ENCODE measurements at regions not wholly inside any gene's neighbourhood (a gene's known extent, or its start where the extent isn't known, plus 50 kb on each side); places are given as distances from the start of the nearest gene placed in this dataset.
"Not testable (repeated sequence)": the region's sequence is repeated elsewhere in the genome, so short reads cannot be mapped to it uniquely, and the experiment has no call there.

DNA sequence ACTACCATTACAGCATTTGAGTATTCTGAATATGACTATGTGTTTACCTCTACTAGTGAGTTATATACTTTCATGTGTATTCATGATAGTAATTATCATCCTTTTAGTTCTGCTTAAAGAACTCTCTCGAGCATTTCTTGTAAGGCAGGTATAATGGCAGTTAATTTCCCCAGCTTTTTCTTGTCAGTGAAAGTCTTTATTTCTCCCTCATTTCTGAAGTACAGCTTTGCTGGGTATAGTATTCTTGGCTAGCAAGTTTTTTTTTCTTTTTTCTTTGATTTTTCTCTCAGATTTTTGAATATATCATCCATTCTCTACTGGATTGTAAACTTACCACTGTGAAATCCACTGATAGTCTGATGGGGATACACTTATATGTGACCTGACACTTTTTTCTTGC, 165.9 kb upstream of the ARHGAP5 start:
- no peak for DNase-seq (ENCODE audit: low read depth in 3 of 3)

DNA sequence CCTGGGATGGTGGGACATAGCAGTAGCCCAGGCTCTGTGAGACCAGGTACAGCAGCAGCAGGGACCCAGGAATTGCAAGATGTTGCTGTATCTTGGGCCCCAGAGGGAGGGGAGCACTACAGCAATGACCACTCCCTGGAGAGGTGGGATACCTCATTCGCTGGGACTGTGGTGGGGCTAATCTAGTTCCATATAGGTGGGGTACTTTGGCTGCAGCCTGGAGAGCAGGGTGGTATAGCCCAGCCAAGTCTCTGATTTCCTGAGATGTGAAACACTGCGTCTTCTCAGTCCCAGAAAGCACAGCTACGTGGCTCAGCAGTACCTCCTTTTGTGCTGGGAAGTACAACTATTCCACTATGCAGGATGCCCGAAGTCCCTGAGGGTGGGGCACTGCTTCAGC, 163.7 kb upstream of the ARHGAP5 start:
- no peak for DNase-seq (ENCODE audit: low read depth in 3 of 3)

DNA sequence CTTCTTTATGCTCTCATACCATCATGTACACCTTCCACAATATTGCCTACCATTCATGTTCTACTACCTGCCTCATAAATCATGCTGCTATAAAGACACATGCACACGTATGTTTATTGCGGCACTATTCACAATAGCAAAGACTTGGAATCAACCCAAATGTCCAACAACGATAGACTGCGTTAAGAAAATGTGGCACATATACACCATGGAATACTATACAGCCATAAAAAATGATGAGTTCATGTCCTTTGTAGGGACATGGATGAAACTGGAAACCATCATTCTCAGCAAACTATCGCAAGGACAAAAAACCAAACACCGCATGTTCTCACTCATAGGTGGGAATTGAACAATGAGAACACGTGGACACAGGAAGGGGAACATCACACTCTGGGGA, 158.8 kb upstream of the ARHGAP5 start:
- not testable (repeated sequence) for DNase-seq (ENCODE audit: low read depth in 3 of 3)

DNA sequence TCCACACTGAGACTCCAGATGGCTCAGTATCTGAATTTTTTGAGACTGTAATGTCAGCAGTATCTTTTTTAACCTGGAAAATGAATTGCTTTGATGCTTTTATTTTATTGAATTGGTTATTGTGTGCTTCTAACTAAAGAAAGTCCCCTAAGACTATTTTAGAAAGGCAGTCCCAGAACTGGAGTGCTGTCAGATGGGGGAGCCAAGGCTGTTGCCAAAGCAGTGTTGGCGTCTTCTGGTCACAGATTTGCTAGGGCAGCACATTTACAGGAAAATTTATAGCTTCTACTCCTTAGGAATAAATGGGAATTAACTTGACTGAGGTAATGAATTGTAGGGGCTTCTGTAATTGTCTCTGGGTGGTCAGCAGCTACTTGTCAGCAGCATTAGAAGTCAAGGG, 157.1 kb upstream of the ARHGAP5 start:
- no peak for DNase-seq (ENCODE audit: low read depth in 3 of 3)

DNA sequence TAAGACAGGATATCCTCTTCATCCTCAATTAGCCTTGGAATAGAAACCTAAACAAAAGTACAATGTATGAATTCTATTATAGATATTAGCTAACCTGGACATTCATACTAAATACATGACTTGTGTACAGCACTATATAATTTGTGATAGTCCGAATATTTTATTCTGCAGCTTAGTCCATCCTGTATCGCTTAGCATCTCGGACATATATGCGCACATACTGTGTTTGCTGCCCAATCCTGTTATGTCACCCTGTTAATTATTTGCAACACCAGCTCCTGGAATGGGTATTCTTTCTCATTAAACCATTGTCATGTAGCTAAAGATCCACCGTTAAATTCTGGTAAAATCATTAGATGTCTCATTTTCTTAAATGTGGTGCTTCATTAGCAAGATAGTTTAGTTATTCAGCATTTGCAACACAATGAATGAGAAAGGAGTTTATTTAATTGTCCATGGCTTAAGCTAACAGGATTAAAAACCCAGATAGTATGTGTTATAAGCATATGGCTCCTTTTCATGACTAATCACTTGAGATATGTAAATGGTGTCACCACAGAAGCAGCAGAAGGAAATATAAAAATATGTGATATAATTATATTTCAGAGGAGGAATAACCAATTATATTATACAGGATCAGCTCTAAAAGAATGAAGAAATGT, 156.0 kb upstream of the ARHGAP5 start:
- no peak for DNase-seq (ENCODE audit: low read depth in 3 of 3)

DNA sequence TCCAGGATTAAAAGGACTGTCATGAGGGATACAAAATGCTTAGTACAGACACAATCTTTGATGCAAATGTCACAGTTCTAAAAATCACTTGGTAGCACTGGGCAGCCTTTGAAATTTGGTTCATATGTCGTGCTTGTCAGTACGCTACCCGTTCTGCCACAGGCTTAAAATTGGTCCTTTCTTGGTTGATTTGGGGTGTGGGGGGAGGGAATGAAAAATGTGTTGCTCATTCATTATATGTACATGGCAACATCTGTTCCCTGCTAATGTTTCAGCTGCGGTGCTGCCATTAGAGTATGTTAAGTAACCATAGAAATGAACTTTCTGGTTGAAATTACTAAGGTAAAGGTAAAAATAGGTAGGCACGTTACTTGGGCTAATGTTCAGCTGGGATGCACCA, 155.4 kb upstream of the ARHGAP5 start:
- DNase-seq (ENCODE audit: low read depth in 3 of 3): no peak

DNA sequence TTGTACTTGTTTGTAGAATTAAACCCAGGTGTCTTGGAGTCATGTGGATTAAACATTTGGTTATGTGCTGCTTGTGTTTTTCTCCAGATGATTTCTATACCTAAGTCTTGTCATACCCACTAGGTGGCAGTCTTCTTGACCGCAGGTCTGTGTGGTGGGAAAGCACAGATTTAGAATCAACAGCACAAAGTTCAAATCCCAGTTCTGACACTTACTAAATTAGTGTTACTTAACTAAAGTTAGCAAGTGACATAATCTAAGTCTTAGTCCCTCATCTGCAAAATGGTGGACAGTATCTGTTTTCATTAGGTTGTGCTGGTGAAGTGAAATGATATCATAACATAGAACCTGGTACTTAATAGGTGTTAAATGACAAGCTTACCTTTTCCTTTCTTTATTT, 151.0 kb upstream of the ARHGAP5 start:
- no peak for DNase-seq (ENCODE audit: low read depth in 3 of 3)

DNA sequence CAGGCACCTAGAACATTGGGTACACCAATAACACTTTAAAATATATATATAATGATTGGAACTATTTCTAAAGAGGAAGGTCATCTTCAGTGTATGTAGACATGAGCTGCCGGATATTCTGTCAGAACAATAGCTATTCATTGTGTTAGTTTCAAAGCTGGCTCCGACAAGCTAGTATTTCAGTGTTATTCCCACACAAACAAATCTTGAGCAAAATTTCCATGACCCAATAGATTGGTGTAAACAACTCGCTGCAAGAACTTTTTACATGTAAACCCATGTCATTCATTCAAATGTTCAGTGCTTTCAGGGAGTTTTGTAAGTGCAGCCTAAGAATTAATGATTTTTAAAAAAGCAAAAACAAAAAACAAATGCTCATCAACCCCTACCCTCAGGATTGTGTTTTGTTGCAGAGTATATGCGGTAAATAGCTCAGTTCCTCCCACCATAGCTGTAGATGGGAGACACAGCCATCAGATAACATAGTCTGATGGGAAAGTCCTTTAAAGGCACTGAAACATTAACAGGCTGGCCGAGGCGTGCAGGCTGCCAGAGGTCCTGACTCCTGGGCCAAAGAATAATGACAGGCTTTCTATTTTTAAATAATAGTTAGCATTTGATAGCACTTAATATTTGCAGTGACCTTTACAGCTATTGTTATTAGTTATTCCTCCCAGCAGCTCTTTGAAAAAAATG, 150.3 kb upstream of the ARHGAP5 start:
- DNase-seq (ENCODE audit: low read depth in 3 of 3): no peak

DNA sequence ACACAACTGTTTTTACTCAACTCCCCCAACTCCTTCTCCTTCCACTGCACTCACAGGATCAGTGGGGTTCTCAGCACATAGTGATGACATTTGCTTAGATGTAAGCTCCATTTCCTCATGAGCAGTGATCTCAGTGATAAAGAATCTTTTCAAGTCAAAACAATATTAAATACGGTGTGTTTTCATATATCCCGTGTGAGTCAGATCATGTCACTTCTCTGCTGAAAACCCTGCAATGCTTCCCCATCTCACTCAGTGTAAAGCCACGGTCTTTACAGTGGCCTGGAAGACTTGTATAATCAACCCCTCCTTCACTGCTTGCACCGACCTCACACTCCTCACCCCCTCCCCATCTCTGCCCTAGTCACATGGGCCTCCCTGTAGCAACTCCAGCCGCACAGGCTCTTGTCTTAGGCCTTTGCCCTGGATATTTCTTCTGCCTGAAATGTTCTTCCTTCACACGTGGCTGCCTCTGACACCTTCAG, 149.7 kb upstream of the ARHGAP5 start:
- no peak for DNase-seq (ENCODE audit: low read depth in 3 of 3)

DNA sequence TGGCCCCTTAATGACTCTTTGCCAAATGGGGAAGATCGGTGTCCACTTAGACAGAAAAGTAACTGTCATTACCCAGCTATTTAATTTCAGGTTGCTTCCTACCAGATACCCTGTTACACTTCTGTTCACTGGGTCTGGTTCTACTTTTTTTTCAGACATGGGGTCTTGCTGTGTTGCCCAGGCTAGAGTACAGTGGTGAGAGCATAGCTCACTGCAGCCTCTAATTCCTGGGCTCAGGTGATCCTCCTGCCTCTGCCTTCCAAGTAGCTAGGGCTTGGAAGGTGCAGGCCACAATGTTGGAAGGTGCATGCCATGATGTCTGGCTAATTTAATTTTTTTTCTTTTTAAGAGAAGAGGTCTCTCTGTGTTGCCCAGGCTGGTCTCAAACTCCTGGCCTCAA, 147.0 kb upstream of the ARHGAP5 start:
- no peak for DNase-seq (ENCODE audit: low read depth in 3 of 3)

DNA sequence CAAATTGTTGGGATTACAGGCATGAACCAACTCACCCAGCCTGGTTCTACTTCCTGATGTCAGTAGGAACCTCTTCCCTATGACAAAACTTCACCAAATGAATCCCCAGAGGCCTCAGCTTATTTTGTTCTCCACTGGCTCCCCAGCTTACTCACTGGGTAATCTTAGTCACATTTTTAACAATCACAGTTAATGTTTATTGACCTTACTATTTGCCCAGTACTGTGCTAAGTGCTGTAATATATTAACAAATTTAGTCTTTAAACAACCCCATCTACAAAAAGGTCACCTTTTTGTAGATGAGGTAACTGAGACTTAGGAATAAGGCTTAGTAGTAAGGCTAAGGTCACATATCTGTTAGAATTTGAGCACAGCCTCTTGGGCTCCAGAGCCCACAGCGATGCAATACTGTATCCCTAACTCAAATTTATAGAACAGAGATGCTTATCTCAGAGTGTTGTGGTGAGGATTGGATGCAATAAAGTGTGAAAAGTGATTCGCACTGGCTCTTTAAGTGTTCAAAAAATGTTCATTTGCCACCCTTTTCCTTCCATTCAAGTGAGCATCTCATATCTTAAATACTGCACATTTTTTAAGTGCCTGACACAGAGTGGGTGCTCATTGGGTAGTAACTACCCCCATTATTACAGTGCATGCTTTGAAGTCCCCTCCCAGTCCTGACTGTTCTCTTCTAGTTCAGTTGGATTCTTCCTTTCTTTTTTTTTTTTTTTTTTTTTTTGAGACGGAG, 146.4 kb upstream of the ARHGAP5 start:
- DNase-seq (ENCODE audit: low read depth in 3 of 3): no peak

DNA sequence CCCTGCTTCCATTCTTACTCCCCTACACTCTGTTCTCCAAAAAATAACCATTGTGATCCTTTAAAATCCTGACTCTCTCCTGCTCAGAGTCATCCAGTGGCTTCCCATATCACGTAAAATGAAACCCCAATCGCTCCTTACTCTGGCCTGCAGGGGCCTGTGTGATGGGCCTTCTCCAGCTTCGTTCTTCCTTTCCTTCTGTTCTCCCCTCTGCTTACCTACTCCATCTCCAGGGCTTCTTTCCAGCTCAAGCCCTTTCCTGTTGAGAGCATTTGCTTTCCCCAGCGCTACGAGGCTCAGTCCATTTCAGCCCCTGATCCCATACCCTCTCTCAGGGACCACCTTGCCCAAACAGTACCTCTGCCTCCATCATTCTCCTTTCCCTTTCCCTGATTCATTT, 144.4 kb upstream of the ARHGAP5 start:
- no peak for DNase-seq (ENCODE audit: low read depth in 3 of 3)

DNA sequence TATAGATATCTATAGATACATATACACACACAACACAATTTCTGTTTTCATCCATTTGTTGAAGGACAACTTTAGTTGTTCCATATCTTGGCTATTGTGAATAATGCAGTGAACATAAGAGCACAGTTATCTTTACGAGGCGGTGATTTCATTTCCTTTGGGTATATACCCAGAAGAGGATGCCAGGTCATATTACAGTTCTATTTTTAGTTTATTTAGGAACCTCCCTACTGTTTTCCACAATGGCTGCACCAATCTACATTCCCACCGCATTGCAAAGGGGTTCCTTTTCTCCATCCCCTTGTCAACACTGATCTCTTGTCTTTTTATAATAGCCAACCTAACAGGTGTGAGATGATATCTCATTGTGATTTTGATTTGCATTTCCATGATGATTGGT, 143.4 kb upstream of the ARHGAP5 start:
- no peak for DNase-seq (ENCODE audit: low read depth in 3 of 3)

DNA sequence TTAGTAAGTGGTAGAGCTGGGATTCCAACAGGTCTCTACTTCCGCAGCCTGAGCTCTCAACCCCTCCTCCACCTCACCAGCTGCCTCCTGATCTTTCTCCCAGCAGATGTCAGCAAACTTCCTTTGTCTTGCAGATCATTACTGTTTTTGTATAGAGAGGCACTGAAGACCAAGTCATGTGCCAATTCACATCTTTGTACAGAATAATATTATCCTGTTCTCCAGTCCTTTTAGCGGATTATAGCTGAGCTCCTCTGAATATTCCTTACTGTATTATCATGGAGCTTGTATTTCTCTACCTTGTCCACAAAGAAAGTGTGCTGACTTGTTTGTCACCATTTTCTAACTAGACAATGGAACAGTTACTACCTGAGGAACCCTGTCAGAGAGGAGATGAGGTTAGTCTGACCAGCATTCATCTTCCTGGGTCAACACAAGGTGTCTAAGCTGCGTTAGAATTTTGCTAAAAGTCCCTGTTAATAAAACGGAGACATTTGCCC, 142.3 kb upstream of the ARHGAP5 start:
- no peak for DNase-seq (ENCODE audit: low read depth in 3 of 3)

DNA sequence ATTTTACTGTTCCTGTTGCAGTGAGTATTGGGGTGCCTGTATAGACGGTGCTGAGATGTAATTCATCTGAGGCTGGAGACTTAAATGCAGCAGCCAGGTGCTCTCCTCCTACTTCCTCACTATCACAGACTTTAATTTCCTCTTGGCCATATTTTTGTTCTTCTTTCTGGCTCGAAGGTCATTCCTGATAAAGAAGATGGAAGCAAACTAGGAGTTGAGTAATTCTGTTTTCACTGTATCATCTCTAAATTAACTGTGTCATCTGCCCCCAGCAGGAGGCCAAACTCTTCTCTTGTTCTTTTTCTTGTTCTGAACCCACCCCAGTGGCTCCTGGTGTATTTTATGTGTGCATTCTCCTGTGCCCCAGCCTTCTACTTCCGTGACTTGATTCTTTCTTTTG, 141.7 kb upstream of the ARHGAP5 start:
- no peak for DNase-seq (ENCODE audit: low read depth in 3 of 3)

DNA sequence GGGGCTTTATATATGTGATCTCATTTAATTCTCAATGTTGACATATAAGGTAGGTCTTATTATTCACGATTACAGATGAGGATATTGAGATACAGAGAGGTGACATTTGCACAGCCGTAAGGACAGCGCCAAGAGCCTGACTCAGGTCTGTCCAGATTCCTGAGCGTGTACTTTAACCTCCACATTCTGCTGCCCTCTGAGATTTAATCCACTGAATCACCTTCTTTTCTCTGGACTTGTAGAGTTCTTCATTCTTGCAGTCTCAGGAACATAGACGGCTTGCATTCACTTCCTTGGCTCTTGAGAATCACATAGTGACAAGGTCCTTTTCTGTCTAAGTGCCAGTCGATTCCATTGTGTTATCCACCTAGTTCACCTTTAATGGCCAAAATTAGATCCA, 141.0 kb upstream of the ARHGAP5 start:
- DNase-seq (ENCODE audit: low read depth in 3 of 3): no peak

DNA sequence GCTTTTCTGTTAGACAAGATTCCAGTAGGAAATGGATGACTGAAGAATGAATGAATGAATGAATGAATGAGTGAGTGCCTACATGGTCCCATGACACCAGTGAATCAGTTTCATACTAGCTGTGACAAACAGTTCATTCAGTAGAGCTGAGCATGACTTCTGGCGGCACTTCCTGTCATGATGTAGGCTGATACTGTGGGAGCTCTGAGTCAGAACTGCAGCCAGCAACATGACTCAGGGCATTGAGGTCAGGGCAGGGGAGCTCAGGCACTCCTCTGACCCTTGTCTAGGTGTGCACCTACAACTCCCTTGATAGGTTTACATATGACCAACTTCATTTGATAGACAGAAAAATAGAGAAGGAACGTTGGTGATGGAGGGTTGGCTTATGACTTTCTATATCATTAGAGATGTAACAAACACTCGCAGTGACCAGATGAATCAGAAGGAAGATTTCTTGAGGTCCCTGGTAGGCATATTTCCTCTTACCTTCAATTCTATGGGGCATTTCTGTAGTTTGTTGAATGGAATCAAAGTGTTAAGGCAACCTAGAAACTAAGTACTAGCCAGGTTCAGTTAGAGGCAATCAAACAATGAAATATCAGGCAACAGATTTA, 139.3 kb upstream of the ARHGAP5 start:
- peak; percentile 51 to 67 (median 57) for DNase-seq (ENCODE audit: low read depth in 3 of 3)

DNA sequence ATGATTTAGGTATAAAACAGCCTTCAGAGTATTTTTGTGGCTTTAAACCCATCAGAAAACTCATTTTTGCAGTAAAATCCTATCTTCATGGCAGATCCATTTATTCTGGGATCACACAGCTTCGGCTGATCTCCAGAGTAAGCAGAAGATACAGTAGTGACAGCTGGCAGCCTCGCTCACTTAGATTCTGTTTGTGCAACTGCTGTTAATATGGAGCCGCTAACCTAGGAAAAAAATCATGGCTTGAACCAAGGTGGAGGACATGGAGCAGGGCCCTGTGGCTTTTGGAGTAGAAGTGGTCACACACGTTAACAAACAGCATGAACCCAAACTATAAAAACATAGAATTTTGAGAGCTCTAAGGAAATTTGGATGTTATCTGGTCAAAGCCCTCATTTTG, 137.2 kb upstream of the ARHGAP5 start:
- no peak for DNase-seq (ENCODE audit: low read depth in 3 of 3)

DNA sequence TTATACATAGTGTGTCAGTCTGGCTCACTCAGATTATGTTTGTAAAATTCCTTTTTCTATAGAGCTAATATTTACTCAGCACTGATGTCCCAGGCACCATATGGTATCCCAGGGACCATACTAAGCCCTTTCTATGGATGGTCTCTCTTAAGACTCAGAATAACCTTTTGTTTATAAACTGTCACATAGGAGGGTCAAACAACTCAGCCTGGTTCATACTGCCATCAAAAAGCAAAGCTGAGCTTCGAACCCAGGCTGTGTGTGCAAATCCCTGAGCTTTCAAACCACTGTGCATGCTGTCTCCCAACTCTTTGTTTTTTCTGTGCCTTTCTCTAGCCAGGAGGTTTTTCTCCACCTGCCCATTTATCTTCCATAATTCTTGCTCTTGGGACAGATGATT, 135.6 kb upstream of the ARHGAP5 start:
- no peak for DNase-seq (ENCODE audit: low read depth in 3 of 3)

DNA sequence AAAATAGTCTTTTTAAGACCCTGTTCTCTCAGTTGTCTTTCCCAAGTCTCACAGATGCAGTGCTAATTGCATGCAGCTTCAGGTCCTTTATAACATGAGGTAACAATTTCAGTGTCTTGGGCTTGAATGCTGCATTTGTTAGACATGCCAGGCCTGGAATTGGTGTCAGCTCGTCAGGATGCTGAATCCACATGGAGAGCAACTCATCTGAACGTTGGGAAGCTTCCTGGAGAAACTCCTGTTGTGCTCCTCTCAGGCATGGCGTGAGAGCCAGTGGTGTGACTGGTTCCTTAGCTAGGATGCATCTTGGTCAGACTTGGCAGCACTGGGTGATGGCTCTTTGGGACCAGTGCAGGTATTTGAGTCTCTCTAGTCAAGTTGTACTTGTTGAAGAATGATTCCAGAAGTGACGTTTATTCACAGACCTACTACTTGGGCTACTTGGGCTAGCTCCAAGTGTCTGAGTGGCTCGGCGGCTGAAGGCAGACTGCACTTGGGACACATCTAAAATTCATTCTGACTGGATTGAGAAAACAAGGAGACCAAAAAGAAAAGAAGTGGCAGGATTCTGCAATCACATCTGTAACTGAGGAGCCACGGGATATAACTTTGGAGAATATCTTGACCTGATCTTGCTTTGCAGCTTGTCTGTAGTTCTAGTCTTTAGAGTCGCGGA, 134.8 kb upstream of the ARHGAP5 start:
- DNase-seq (ENCODE audit: low read depth in 3 of 3): no peak

DNA sequence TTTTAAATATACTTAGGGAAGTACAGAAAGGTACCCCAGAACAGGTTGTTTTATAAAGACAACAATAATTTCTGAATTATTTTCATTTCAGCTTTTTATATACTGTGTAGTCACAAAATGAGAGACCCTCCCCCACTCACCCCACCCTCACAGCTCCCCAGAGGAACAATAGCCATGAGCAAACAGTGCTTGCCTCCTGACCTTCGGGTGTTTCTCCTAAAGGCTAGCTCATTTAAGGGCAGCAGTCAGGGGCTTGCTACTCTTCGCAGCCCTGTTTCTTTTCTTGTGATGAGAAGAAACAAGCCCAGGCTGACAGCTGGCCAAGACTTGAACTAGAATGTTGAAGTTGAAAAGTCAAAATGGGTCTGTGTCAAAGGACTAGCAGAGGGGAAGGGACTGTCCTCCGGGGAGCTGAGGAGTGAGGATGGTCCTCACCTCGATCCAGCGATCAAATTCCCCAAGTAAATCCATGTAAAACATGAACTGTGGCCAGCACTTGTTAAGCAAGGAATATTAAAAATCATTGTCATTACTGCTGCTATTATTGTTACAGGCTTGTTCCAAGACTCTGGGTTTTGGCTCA, 133.8 kb upstream of the ARHGAP5 start:
- DNase-seq (ENCODE audit: low read depth in 3 of 3): no peak

Data from stimulated activated CD4-positive, alpha-beta T cell treated with anti-CD3 and anti-CD28 coated beads, TNF-alpha, amount 100 ng/mL, for 24 hours (primary cell).